CD4-positive, alpha-beta T cell (primary cell): ENCODE measurements at regions not wholly inside any gene's neighbourhood (a gene's known extent, or its start where the extent isn't known, plus 50 kb on each side); places are given as distances from the start of the nearest gene placed in this dataset.

Experiments
- ATAC-seq: fragments of 200-7000 bp; cut with Tn5 transposase; one replicate; pipeline ENCODE4 v1.10.0; 2022; ENCODE audit warnings: mild to moderate bottlenecking; ENCODE audit not compliant: poor library complexity
- CTCF ChIA-PET: fragments of 350-600 bp; sonication (Branson Sonifier 250); formaldehyde crosslinking; loops from one replicate; lab custom pipeline; 2021; ENCODE audit warnings: antibody characterized with exemption, inconsistent platforms; lab: Charles Lee
- POLR2A ChIA-PET: fragments of 350-600 bp; sonication (Branson Sonifier 250); formaldehyde crosslinking; loops from one replicate; lab custom pipeline; 2021; ENCODE audit warnings: antibody characterized with exemption, inconsistent platforms; lab: Charles Lee
- DNase-seq, 14 experiments: peaks; one replicate each; pipeline ENCODE4 v3.0.0-alpha.2; 2013 to 2020; ENCODE audit warnings: mixed read lengths in 2 of 14
- H3K27ac ChIP-seq, 2 donors: one replicate each; pipeline versions ENCODE4 v1.5.1 to v1.7.0; 2013; ENCODE audit warnings: low read length in 2 of 2, low read depth in 1 of 2, mild to moderate bottlenecking in 1 of 2
- H3K27me3 ChIP-seq, 2 experiments: 1 replicate in 1 of 2; 2 replicates in 1 of 2; pipeline versions ENCODE4 v1.6.1 to v1.7.0; 2013; ENCODE audit warnings: low read length in 2 of 2, control low read depth in 1 of 2, mild to moderate bottlenecking in 1 of 2, moderate library complexity in 1 of 2; ENCODE audit not compliant: insufficient read depth in 2 of 2, control insufficient read depth in 1 of 2
- H3K36me3 ChIP-seq: one replicate; pipeline ENCODE4 v1.6.1; 2013; ENCODE audit warnings: low read length, control low read depth; ENCODE audit not compliant: insufficient read depth
- H3K4me1 ChIP-seq: one replicate; pipeline ENCODE4 v1.6.1; 2013; ENCODE audit warnings: low read length, control low read depth; ENCODE audit not compliant: insufficient read depth
- H3K4me3 ChIP-seq: one replicate; pipeline ENCODE4 v1.5.1; 2013; ENCODE audit warnings: mild to moderate bottlenecking, low read length, moderate library complexity
- H3K9me3 ChIP-seq, 2 experiments: 1 replicate in 1 of 2; 2 replicates in 1 of 2; pipeline versions ENCODE4 v1.6.1 to v1.7.0; 2013; ENCODE audit warnings: low read length in 2 of 2, mild to moderate bottlenecking in 2 of 2, control low read depth in 1 of 2, moderate library complexity in 1 of 2; ENCODE audit not compliant: control insufficient read depth in 1 of 2, insufficient read depth in 1 of 2
- H3K27ac Mint-ChIP-seq: one replicate; pipeline ENCODE4 v1.8.0; 2020; ENCODE audit warnings: mixed read lengths
- H3K27me3 Mint-ChIP-seq: one replicate; pipeline ENCODE4 v1.8.0; 2021; ENCODE audit warnings: mixed read lengths
- H3K36me3 Mint-ChIP-seq: one replicate; pipeline ENCODE4 v1.8.0; 2021; ENCODE audit warnings: low read depth, mixed read lengths
- H3K4me1 Mint-ChIP-seq: one replicate; pipeline ENCODE4 v1.8.0; 2021; ENCODE audit warnings: low read depth, mixed read lengths
- H3K4me3 Mint-ChIP-seq: one replicate; pipeline ENCODE4 v1.8.0; 2020; ENCODE audit warnings: mild to moderate bottlenecking, mixed read lengths
- H3K9me3 Mint-ChIP-seq: one replicate; pipeline ENCODE4 v1.8.0; 2020; ENCODE audit warnings: mixed read lengths
- intact Hi-C, 2 experiments: fragments of 100-400 bp; cut with DNase I in 1 of 2; cut with micrococcal nuclease in 1 of 2; formaldehyde crosslinking; loops; one replicate each; pipeline versions ENCODE4 v1.15.1 to v1.9.0; 2023 to 2025; cut with DNase I, micrococcal nuclease
- TF ChIP-seq, protein P1 (sequence below): fragments of 200-600 bp; IDR thresholded peaks from one replicate; pipeline ENCODE4 v1.8.0; 2022; ENCODE audit warnings: antibody characterized with exemption, mild to moderate bottlenecking

DNA sequence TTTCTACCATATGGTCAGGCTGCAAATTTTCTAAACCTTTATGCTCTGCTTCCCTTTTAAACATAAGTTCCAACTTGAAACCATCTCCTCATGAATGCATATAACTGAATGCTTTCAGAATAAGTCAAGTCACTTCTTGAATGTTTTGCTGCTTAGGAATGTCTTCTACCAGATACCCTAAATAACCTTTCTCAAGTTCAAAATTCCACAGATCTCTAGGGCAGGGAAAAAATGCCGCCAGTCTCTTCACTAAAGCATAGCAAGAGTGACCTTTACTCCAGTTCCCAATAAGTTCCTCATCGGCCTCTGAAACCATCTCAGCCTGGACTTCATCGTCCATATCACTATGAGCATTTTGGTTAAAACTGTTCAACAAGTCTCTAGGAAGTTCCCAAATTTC is 1011.2 kb upstream of the CITED2 start:
- ChIA-PET POLR2A (no interaction called here), CTCF (no interaction called here)
- Histone ChIP-seq H3K36me3 (no peaks in the 10 kb centered on the region), H3K4me1 (no peaks in the 10 kb centered on the region), H3K27ac (no peak overlapping the region), H3K27me3 (no peaks in the 10 kb centered on the region), H3K9me3 (peaks cover 0 to 5% of the 10 kb centered on the region in 2 experiments), H3K4me3 (no peak overlapping the region)
- no peak for ATAC-seq
- peaks cover 3% of the 10 kb centered on the region for H3K27me3 Mint-ChIP-seq
- DNase-seq, result no peak
- H3K4me1 Mint-ChIP-seq, result no peaks in the 10 kb centered on the region
- TF ChIP-seq, protein P1, sequence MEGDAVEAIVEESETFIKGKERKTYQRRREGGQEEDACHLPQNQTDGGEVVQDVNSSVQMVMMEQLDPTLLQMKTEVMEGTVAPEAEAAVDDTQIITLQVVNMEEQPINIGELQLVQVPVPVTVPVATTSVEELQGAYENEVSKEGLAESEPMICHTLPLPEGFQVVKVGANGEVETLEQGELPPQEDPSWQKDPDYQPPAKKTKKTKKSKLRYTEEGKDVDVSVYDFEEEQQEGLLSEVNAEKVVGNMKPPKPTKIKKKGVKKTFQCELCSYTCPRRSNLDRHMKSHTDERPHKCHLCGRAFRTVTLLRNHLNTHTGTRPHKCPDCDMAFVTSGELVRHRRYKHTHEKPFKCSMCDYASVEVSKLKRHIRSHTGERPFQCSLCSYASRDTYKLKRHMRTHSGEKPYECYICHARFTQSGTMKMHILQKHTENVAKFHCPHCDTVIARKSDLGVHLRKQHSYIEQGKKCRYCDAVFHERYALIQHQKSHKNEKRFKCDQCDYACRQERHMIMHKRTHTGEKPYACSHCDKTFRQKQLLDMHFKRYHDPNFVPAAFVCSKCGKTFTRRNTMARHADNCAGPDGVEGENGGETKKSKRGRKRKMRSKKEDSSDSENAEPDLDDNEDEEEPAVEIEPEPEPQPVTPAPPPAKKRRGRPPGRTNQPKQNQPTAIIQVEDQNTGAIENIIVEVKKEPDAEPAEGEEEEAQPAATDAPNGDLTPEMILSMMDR, result no peak
- H3K36me3 Mint-ChIP-seq, result no peaks in the 10 kb centered on the region
- intact Hi-C loops, result no loop called here
- H3K9me3 Mint-ChIP-seq, result peaks cover 2% of the 10 kb centered on the region
- no peak overlapping the region for H3K27ac Mint-ChIP-seq
- H3K4me3 Mint-ChIP-seq, result no peak overlapping the region

DNA sequence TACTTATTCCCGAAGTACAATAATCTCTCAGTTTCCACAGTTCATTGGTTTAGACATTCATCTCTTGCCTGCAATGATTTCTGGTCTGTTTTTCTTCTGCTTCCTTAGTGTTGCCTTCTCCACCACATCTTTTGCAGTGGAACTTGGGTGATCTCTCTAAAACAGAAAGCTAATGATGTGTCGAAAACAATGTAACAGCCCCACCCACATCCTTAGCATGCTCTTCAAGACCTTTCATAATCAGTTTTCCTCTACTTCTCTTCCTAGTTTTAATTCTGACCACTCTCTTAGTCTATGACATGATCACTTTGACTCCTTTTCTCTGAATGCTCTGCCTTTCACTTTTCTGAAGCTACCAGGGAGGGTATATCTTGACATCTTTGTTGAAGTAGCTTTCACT is 1007.9 kb upstream of the CITED2 start:
- DNase-seq (no peak), ATAC-seq (no peak)
- Histone ChIP-seq H3K4me1 (no peaks in the 10 kb centered on the region), H3K4me3 (no peak overlapping the region), H3K27me3 (no peaks in the 10 kb centered on the region), H3K9me3 (peaks cover 0 to 5% of the 10 kb centered on the region in 2 experiments), H3K27ac (no peak overlapping the region), H3K36me3 (no peaks in the 10 kb centered on the region)
- Mint-ChIP-seq H3K27me3 (peaks cover 3% of the 10 kb centered on the region), H3K36me3 (no peaks in the 10 kb centered on the region), H3K9me3 (peaks cover 2% of the 10 kb centered on the region), H3K27ac (no peak overlapping the region), H3K4me3 (no peak overlapping the region), H3K4me1 (no peaks in the 10 kb centered on the region)
- ChIA-PET CTCF (no interaction called here), POLR2A (no interaction called here)
- intact Hi-C loops, result no loop called here
- TF ChIP-seq, protein P1, result no peak

DNA sequence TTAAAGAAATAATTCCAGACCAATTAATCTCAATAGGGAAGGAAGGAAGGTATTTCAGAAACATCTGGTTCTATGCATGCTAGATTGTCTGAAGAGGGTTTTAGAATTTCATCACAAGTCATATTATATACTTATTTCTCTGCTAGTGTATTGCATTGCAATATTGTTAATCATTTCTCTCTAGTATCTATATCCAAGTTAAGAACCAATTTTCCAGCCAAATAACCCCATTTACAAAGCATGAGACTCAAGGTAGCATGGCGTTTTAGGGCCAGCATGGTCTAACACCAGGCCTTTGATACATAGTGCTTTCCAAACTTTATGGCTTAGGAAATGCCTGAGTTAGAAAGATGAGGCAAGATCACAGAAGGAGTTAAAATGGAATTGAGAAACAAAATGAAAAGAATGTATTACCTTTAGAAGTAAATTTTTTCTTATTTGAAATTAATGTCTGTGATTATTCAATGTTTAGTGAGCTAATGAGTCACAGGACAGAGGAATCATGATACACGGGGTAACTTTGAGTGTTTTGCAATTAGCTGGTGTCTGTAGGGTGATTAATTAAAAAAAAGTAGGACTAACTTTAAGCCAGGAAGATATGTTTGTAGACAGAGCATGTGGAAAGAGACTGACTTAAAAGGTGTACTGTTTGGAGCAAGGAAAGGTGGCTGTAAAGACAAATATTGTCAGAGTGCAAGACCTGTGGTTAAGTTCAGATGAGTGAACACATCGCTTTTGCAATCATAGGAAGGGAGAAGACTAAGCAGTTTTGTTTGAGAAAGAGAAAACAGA is 1006.2 kb upstream of the CITED2 start:
- intact Hi-C loops, result no loop called here
- Mint-ChIP-seq H3K36me3 (no peaks in the 10 kb centered on the region), H3K27me3 (peaks cover 3% of the 10 kb centered on the region), H3K9me3 (peaks cover under 1% of the 10 kb centered on the region), H3K4me3 (no peak overlapping the region), H3K27ac (no peak overlapping the region), H3K4me1 (no peaks in the 10 kb centered on the region)
- Histone ChIP-seq H3K27ac (no peak overlapping the region), H3K9me3 (peaks cover 0 to 5% of the 10 kb centered on the region in 2 experiments), H3K36me3 (no peaks in the 10 kb centered on the region), H3K27me3 (no peaks in the 10 kb centered on the region), H3K4me3 (no peak overlapping the region), H3K4me1 (no peaks in the 10 kb centered on the region)
- ATAC-seq (no peak), DNase-seq (no peak)
- TF ChIP-seq, protein P1, result no peak
- CTCF ChIA-PET, result no interaction called here
- POLR2A ChIA-PET, result no interaction called here
